ENCODE measurements at regions not wholly inside any gene's neighbourhood (a gene's known extent, or its start where the extent isn't known, plus 50 kb on each side); places are given as distances from the start of the nearest gene placed in this dataset.
"Not testable (repeated sequence)": the region's sequence is repeated elsewhere in the genome, so short reads cannot be mapped to it uniquely, and the experiment has no call there.

GRCh38 chr14:43532825-43533416 is 974.2 kb downstream of the FSCB start:
- DNase-seq = no peak

- no peak for DNase-seq
Observed at GRCh38 chr14:43528321-43528720, 978.8 kb downstream of the FSCB start.

- DNase-seq = no peak
Observed at GRCh38 chr14:43525658-43526057, 981.4 kb downstream of the FSCB start.

GRCh38 chr14:43522901-43523300 is 984.2 kb downstream of the FSCB start:
- no peak for DNase-seq

- DNase-seq = no peak
Observed at GRCh38 chr14:43522191-43522590, 984.9 kb downstream of the FSCB start.

- DNase-seq = no peak
Observed at GRCh38 chr14:43503508-43503907, 1003.6 kb downstream of the FSCB start.

- DNase-seq = not testable (repeated sequence)
Observed at GRCh38 chr14:43492359-43492758, 1014.7 kb downstream of the FSCB start.

- DNase-seq = no peak
Observed at GRCh38 chr14:43483415-43483814, 1023.7 kb downstream of the FSCB start.

GRCh38 chr14:43481864-43482263 is 1025.2 kb downstream of the FSCB start:
- no peak for DNase-seq

GRCh38 chr14:43480976-43481375 is 1026.1 kb downstream of the FSCB start:
- no peak for DNase-seq

GRCh38 chr14:43479596-43480195 is 1027.4 kb downstream of the FSCB start:
- DNase-seq = no peak

- no peak for DNase-seq
Observed at GRCh38 chr14:43476822-43477221, 1030.3 kb downstream of the FSCB start.

GRCh38 chr14:43475757-43476156 is 1031.3 kb downstream of the FSCB start:
- no peak for DNase-seq

GRCh38 chr14:43471595-43471994 is 1035.5 kb downstream of the FSCB start:
- DNase-seq = no peak

GRCh38 chr14:43464968-43465367 is 1042.1 kb downstream of the FSCB start:
- DNase-seq = no peak

- no peak for DNase-seq
Observed at GRCh38 chr14:43449291-43449690, 1057.8 kb downstream of the FSCB start.

GRCh38 chr14:43438056-43438455 is 1069.0 kb downstream of the FSCB start:
- no peak for DNase-seq

GRCh38 chr14:43418324-43418723 is 1088.8 kb downstream of the FSCB start:
- no peak for DNase-seq

- DNase-seq = no peak
Observed at GRCh38 chr14:43413084-43413483, 1094.0 kb downstream of the FSCB start.

GRCh38 chr14:43411841-43412240 is 1095.2 kb downstream of the FSCB start:
- no peak for DNase-seq

- no peak for DNase-seq
Observed at GRCh38 chr14:43410631-43411030, 1096.5 kb downstream of the FSCB start.

GRCh38 chr14:43408472-43408871 is 1098.6 kb downstream of the FSCB start:
- no peak for DNase-seq

GRCh38 chr14:43407706-43408105 is 1099.4 kb downstream of the FSCB start:
- no peak for DNase-seq

GRCh38 chr14:43406931-43407330 is 1100.2 kb downstream of the FSCB start:
- no peak for DNase-seq

- DNase-seq = no peak
Observed at GRCh38 chr14:43399289-43399688, 1107.8 kb downstream of the FSCB start.

Data from activated gamma-delta T cell (primary cell).